ENCODE measurements at regions not wholly inside any gene's neighbourhood (a gene's known extent, or its start where the extent isn't known, plus 50 kb on each side); places are given as distances from the start of the nearest gene placed in this dataset.

GRCh38 chr2:236667526-236667925, 97.9 kb downstream of the ACKR3 start:
- TF ChIP-seq, protein P1, sequence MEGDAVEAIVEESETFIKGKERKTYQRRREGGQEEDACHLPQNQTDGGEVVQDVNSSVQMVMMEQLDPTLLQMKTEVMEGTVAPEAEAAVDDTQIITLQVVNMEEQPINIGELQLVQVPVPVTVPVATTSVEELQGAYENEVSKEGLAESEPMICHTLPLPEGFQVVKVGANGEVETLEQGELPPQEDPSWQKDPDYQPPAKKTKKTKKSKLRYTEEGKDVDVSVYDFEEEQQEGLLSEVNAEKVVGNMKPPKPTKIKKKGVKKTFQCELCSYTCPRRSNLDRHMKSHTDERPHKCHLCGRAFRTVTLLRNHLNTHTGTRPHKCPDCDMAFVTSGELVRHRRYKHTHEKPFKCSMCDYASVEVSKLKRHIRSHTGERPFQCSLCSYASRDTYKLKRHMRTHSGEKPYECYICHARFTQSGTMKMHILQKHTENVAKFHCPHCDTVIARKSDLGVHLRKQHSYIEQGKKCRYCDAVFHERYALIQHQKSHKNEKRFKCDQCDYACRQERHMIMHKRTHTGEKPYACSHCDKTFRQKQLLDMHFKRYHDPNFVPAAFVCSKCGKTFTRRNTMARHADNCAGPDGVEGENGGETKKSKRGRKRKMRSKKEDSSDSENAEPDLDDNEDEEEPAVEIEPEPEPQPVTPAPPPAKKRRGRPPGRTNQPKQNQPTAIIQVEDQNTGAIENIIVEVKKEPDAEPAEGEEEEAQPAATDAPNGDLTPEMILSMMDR (IDR thresholded peaks at IDR 0.05; ENCODE audit: poor library complexity) = no peak
- TF ChIP-seq EZH2 (IDR thresholded peaks at IDR 0.05; ENCODE audit: borderline replicate concordance) = no peak
